GM18867 (cell line): ENCODE measurements at regions not wholly inside any gene's neighbourhood (a gene's known extent, or its start where the extent isn't known, plus 50 kb on each side); places are given as distances from the start of the nearest gene placed in this dataset.
"Not testable (repeated sequence)": the region's sequence is repeated elsewhere in the genome, so short reads cannot be mapped to it uniquely, and the experiment has no call there.

ENCODE experiments used
- ATAC-seq: cut with Tn5 transposase; IDR thresholded peaks from one replicate; pipeline ENCODE4 v1.9.1; 2021; ENCODE audit warnings: mild to moderate bottlenecking, moderate library complexity; ENCODE audit not compliant: unreplicated experiment

- no peak for ATAC-seq
Observed at GRCh38 chr19:28318469-28319179, 894.3 kb downstream of the UQCRFS1 start.

GRCh38 chr19:28316464-28316863 is 896.5 kb downstream of the UQCRFS1 start:
- no peak for ATAC-seq

GRCh38 chr19:28314756-28315155 is 898.2 kb downstream of the UQCRFS1 start:
- ATAC-seq = no peak

- ATAC-seq = no peak
Observed at GRCh38 chr19:28314287-28314686, 898.7 kb downstream of the UQCRFS1 start.

- ATAC-seq = no peak
Observed at GRCh38 chr19:28313633-28314032, 899.3 kb downstream of the UQCRFS1 start.

- no peak for ATAC-seq
Observed at GRCh38 chr19:28312269-28312668, 900.7 kb downstream of the UQCRFS1 start.

GRCh38 chr19:28310829-28311228 is 902.1 kb downstream of the UQCRFS1 start:
- not testable (repeated sequence) for ATAC-seq

GRCh38 chr19:28309070-28309469 is 903.9 kb downstream of the UQCRFS1 start:
- no peak for ATAC-seq

GRCh38 chr19:28307963-28308362 is 905.0 kb downstream of the UQCRFS1 start:
- no peak for ATAC-seq

- no peak for ATAC-seq
Observed at GRCh38 chr19:28307487-28307886, 905.5 kb downstream of the UQCRFS1 start.

GRCh38 chr19:28305513-28305912 is 907.4 kb downstream of the UQCRFS1 start:
- ATAC-seq = no peak

- no peak for ATAC-seq
Observed at GRCh38 chr19:28303502-28303901, 909.4 kb downstream of the UQCRFS1 start.

GRCh38 chr19:28301961-28302360 is 911.0 kb downstream of the UQCRFS1 start:
- no peak for ATAC-seq

- ATAC-seq = no peak
Observed at GRCh38 chr19:28301463-28301862, 911.5 kb downstream of the UQCRFS1 start.

- ATAC-seq = no peak
Observed at GRCh38 chr19:28299649-28300048, 913.3 kb downstream of the UQCRFS1 start.

- ATAC-seq = no peak
Observed at GRCh38 chr19:28297586-28298157, 915.3 kb downstream of the UQCRFS1 start.

GRCh38 chr19:28297036-28297435 is 915.9 kb downstream of the UQCRFS1 start:
- no peak for ATAC-seq

GRCh38 chr19:28296506-28296905 is 916.4 kb downstream of the UQCRFS1 start:
- ATAC-seq = no peak

- ATAC-seq = not testable (repeated sequence)
Observed at GRCh38 chr19:28294975-28295374, 918.0 kb downstream of the UQCRFS1 start.

GRCh38 chr19:28294395-28294794 is 918.6 kb downstream of the UQCRFS1 start:
- ATAC-seq = no peak

- ATAC-seq = no peak
Observed at GRCh38 chr19:28293685-28294084, 919.3 kb downstream of the UQCRFS1 start.

- ATAC-seq = no peak
Observed at GRCh38 chr19:28292822-28293500, 920.0 kb downstream of the UQCRFS1 start.
